Mesendoderm (in vitro differentiated cells): ENCODE measurements at regions not wholly inside any gene's neighbourhood (a gene's known extent, or its start where the extent isn't known, plus 50 kb on each side); places are given as distances from the start of the nearest gene placed in this dataset.

ENCODE experiments used
- DNase-seq: peaks from one replicate; pipeline ENCODE4 v3.0.0; 2013
- H2AK5ac ChIP-seq: 2 replicates; pipeline ENCODE4 v1.6.1; 2013; ENCODE audit warnings: low read length, inconsistent platforms
- H2BK120ac ChIP-seq: 2 replicates; pipeline ENCODE4 v1.6.1; 2013; ENCODE audit warnings: low read depth, mild to moderate bottlenecking, low read length, moderate library complexity, mixed read lengths
- H2BK15ac ChIP-seq: replicated peaks from 2 replicates; pipeline ENCODE4 v1.6.1; 2013; ENCODE audit warnings: low read depth, mild to moderate bottlenecking, moderate library complexity
- H2BK5ac ChIP-seq: 2 replicates; pipeline ENCODE4 v1.6.1; 2013; ENCODE audit warnings: low read length, inconsistent platforms
- H3K18ac ChIP-seq: 2 replicates; pipeline ENCODE4 v1.6.1; 2013; ENCODE audit warnings: mild to moderate bottlenecking, low read length, mixed read lengths
- H3K23ac ChIP-seq: one replicate; pipeline ENCODE4 v1.6.1; 2013; ENCODE audit warnings: low read length
- H3K27ac ChIP-seq: 2 replicates; pipeline ENCODE4 v1.5.1; 2013; ENCODE audit warnings: low read depth, mild to moderate bottlenecking, inconsistent platforms, low read length, moderate library complexity
- H3K27me3 ChIP-seq: 2 replicates; pipeline ENCODE4 v1.6.1; 2013; ENCODE audit warnings: low read length, control low read depth, mild to moderate bottlenecking, inconsistent platforms; ENCODE audit not compliant: insufficient read depth, poor library complexity
- H3K36me3 ChIP-seq: 2 replicates; pipeline ENCODE4 v1.6.1; 2013; ENCODE audit warnings: low read length, inconsistent platforms; ENCODE audit not compliant: control insufficient read depth, insufficient read depth
- H3K4ac ChIP-seq: one replicate; pipeline ENCODE4 v1.6.1; 2013; ENCODE audit warnings: low read depth, mild to moderate bottlenecking, low read length, moderate library complexity
- H3K4me1 ChIP-seq: 2 replicates; pipeline ENCODE4 v1.6.1; 2013; ENCODE audit warnings: low read depth, low read length, inconsistent platforms; ENCODE audit not compliant: control insufficient read depth
- H3K4me2 ChIP-seq: 2 replicates; pipeline ENCODE4 v1.6.1; 2013; ENCODE audit warnings: low read length
- H3K4me3 ChIP-seq: 2 replicates; pipeline ENCODE4 v1.5.1; 2013; ENCODE audit warnings: mild to moderate bottlenecking, low read length
- H3K56ac ChIP-seq: one replicate; pipeline ENCODE4 v1.6.1; 2013; ENCODE audit warnings: low read length
- H3K79me1 ChIP-seq: 2 replicates; pipeline ENCODE4 v1.6.1; 2013; ENCODE audit warnings: low read length, inconsistent platforms
- H3K79me2 ChIP-seq: 2 replicates; pipeline ENCODE4 v1.6.1; 2013; ENCODE audit warnings: mild to moderate bottlenecking, low read length; ENCODE audit not compliant: control insufficient read depth, insufficient read depth
- H3K9ac ChIP-seq: 2 replicates; pipeline ENCODE4 v1.6.1; 2013; ENCODE audit warnings: low read length, inconsistent platforms
- H4K5ac ChIP-seq: one replicate; pipeline ENCODE4 v1.6.1; 2013; ENCODE audit warnings: low read length
- H4K8ac ChIP-seq: one replicate; pipeline ENCODE4 v1.6.1; 2013; ENCODE audit warnings: low read depth, mild to moderate bottlenecking, control low read depth, low read length, moderate library complexity
- WGBS: extraction: QIAGEN DNeasy Blood & Tissue Kit; methylation state at CpG from one replicate; pipeline ENCODE4 v1.1.7; 2013; ENCODE audit warnings: low lambda C conversion rate, missing lambda C conversion rate; ENCODE audit not compliant: insufficient coverage; ENCODE audit errors: extremely low coverage; 5-methylcytosine and 5-hydroxymethylcytosine counted together

DNA sequence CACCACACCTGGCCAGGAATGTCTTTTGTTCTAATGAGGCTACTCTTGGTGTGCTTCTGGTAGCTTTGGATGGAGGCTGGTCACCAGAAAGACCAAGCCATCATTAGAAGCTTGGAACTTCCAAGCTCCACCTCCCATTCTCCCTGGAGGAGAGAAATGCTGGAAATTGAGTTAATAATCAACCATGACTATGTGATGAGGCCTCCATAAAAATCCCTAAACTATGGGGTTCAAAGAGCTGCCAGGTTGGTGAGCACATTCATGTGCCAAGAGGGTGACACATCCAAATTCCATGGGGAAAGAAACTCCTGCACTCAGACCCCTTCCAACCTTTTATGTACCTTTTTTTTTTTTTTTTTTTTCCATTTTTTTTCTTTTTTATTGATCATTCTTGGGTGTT lies 105.5 kb upstream of the SPATA31C2 start:
- no peak overlapping the region for H3K27ac ChIP-seq
- no peak overlapping the region for H2BK120ac ChIP-seq
- H3K79me2 ChIP-seq: no peaks in the 10 kb centered on the region
- H4K5ac ChIP-seq: no peak overlapping the region
- H3K18ac ChIP-seq: no peak overlapping the region
- no peak overlapping the region for H4K8ac ChIP-seq
- H3K4me2 ChIP-seq: no peak overlapping the region
- no peak overlapping the region for H3K4ac ChIP-seq
- H2AK5ac ChIP-seq: no peak overlapping the region
- no peak overlapping the region for H2BK5ac ChIP-seq
- H2BK15ac ChIP-seq: no peak overlapping the region
- H3K4me3 ChIP-seq: no peak overlapping the region
- no peak for DNase-seq
- no peak overlapping the region for H3K9ac ChIP-seq
- no peak overlapping the region for H3K23ac ChIP-seq
- H3K4me1 ChIP-seq: no peaks in the 10 kb centered on the region
- H3K79me1 ChIP-seq: no peaks in the 10 kb centered on the region
- no peaks in the 10 kb centered on the region for H3K36me3 ChIP-seq
- H3K27me3 ChIP-seq: no peaks in the 10 kb centered on the region
- H3K56ac ChIP-seq: no peak overlapping the region

- Histone ChIP-seq H2BK120ac (no peak overlapping the region), H4K8ac (no peak overlapping the region), H2BK15ac (no peak overlapping the region), H3K79me2 (no peaks in the 10 kb centered on the region), H2AK5ac (no peak overlapping the region), H3K4ac (no peak overlapping the region), H3K79me1 (no peaks in the 10 kb centered on the region), H3K56ac (no peak overlapping the region), H3K27me3 (no peaks in the 10 kb centered on the region), H4K5ac (no peak overlapping the region), H2BK5ac (no peak overlapping the region), H3K9ac (no peak overlapping the region), H3K4me2 (no peak overlapping the region), H3K23ac (no peak overlapping the region), H3K4me1 (no peaks in the 10 kb centered on the region), H3K36me3 (no peaks in the 10 kb centered on the region), H3K4me3 (no peak overlapping the region), H3K18ac (no peak overlapping the region), H3K27ac (no peak overlapping the region)
- WGBS: no CpG with 5 or more reads among the region's 1 CpG
- DNase-seq: no peak
These were observed 104.6 kb upstream of the SPATA31C2 start for GRCh38 chr9:88242879-88243278.

DNA sequence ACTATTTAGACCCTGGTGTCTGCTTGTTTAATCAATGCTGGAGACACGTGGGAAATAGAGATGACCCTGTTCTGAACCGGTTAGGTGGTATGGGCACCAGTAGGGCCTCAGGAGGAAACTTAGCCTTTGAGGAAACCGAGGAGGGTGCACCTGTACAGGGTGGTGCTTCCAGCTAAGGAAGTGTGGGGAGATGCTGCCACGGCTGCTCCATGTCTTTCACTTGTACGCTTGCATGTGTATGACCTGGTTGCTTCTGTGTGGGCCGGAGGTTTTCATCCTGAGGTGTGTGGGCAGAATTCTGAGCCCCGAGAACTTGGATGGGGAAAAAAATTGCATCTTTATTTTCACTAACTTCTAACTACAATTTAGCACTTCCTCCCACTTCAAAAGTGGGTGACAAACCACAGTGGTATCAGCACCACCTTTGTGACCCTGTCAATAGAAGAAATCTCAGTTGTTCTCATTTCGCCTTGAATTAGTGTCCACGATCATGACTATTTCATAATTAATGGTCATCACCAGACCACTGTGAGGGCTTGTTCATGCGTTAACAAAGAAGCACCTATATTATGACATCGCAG lies 99.8 kb upstream of the SPATA31C2 start:
- no peak overlapping the region for H2BK15ac ChIP-seq
- H3K4me2 ChIP-seq: no peak overlapping the region
- no peaks in the 10 kb centered on the region for H3K36me3 ChIP-seq
- no peak overlapping the region for H4K8ac ChIP-seq
- H2BK5ac ChIP-seq: no peak overlapping the region
- H3K79me2 ChIP-seq: no peaks in the 10 kb centered on the region
- no peak overlapping the region for H4K5ac ChIP-seq
- no CpG with 5 or more reads among the region's 11 CpGs for WGBS
- no peak overlapping the region for H3K23ac ChIP-seq
- H3K4me3 ChIP-seq: no peak overlapping the region
- no peak for DNase-seq
- H3K79me1 ChIP-seq: no peaks in the 10 kb centered on the region
- H3K9ac ChIP-seq: no peak overlapping the region
- H3K4me1 ChIP-seq: no peaks in the 10 kb centered on the region
- H3K27me3 ChIP-seq: no peaks in the 10 kb centered on the region
- no peak overlapping the region for H2AK5ac ChIP-seq
- H3K27ac ChIP-seq: no peak overlapping the region
- H3K18ac ChIP-seq: no peak overlapping the region
- H3K4ac ChIP-seq: no peak overlapping the region
- no peak overlapping the region for H2BK120ac ChIP-seq
- H3K56ac ChIP-seq: no peak overlapping the region

- Histone ChIP-seq H3K27ac (no peak overlapping the region), H3K4ac (no peak overlapping the region), H3K79me1 (no peaks in the 10 kb centered on the region), H3K4me3 (no peak overlapping the region), H4K5ac (no peak overlapping the region), H3K23ac (no peak overlapping the region), H3K56ac (no peak overlapping the region), H3K4me1 (no peaks in the 10 kb centered on the region), H3K4me2 (no peak overlapping the region), H2AK5ac (no peak overlapping the region), H4K8ac (no peak overlapping the region), H3K18ac (no peak overlapping the region), H2BK120ac (no peak overlapping the region), H2BK5ac (no peak overlapping the region), H2BK15ac (no peak overlapping the region), H3K9ac (no peak overlapping the region), H3K79me2 (no peaks in the 10 kb centered on the region), H3K27me3 (no peaks in the 10 kb centered on the region), H3K36me3 (no peaks in the 10 kb centered on the region)
- DNase-seq: no peak
- WGBS: no CpG with 5 or more reads among the region's 7 CpGs
These were observed 99.2 kb upstream of the SPATA31C2 start for GRCh38 chr9:88237479-88237961.

DNA sequence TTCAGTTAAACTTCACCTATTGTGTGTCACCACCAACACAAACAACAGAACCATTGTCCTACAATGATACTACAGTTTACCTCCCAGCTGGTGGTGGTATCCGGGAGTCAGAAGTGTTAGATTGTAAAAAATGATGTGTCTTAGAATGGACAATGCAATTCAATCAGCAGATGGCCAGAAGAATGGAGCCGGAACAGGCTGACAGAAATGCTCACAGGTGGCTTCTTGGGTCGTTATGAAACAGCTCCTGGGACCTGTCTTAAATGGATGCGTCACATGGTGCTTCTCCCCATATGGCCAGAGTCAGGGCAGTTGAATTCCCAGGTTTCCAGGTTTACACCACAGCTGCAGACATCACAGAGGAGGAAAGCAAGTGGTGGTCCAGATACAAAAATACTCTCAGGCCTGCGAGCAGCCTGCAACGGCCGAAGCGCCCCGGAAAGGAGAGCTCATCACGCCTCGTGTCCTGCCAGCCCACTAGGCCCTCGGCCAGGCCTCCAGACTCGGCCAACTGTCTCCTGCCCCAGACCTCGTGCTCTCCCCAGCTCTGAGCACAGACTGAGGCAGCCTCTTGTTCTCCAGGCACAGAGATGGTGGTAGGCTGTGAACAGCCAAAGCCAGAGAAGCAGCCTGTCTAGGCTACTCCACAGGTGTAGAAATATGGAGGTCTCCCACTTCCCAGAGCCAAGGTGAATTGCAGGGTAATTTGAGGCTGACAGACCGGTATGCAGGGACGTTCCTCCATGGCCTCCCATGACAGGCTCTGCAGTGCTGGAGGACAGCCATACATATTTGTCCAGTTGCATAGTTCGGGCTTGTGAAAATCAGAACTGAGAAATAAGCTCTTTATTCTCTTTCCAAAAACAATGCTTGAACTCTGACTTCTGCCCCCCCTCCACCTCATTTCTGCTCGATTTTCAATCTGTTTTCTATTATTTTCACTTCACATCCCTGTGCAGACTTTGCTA lies 98.5 kb upstream of the SPATA31C2 start:
- Histone ChIP-seq H3K27ac (no peak overlapping the region), H3K23ac (no peak overlapping the region), H2BK120ac (no peak overlapping the region), H3K4ac (no peak overlapping the region), H3K18ac (no peak overlapping the region), H3K4me3 (no peak overlapping the region), H3K79me2 (no peaks in the 10 kb centered on the region), H3K4me2 (no peak overlapping the region), H4K5ac (no peak overlapping the region), H3K9ac (no peak overlapping the region), H2BK5ac (no peak overlapping the region), H2BK15ac (no peak overlapping the region), H3K36me3 (no peaks in the 10 kb centered on the region), H4K8ac (no peak overlapping the region), H3K27me3 (no peaks in the 10 kb centered on the region), H3K79me1 (no peaks in the 10 kb centered on the region), H2AK5ac (no peak overlapping the region), H3K4me1 (no peaks in the 10 kb centered on the region), H3K56ac (no peak overlapping the region)
- WGBS: no CpG with 5 or more reads among the region's 18 CpGs
- no peak for DNase-seq
